DOHH2 (cell line): ENCODE measurements at regions not wholly inside any gene's neighbourhood (a gene's known extent, or its start where the extent isn't known, plus 50 kb on each side); places are given as distances from the start of the nearest gene placed in this dataset.

Experiments used
- CTCF ChIP-seq: fragments of 200-600 bp; sonication (generic); IDR thresholded peaks from one replicate; pipeline ENCODE4 v1.5.1; 2014; ENCODE audit warnings: antibody characterized with exemption, mild to moderate bottlenecking, low read depth, low read length; ENCODE audit not compliant: poor library complexity, severe bottlenecking
- EZH2phosphoT487 ChIP-seq: fragments of 200-600 bp; sonication (generic); IDR thresholded peaks from 2 replicates; pipeline ENCODE4 v1.6.1; 2017; ENCODE audit warnings: borderline replicate concordance, mild to moderate bottlenecking, antibody characterized with exemption, low read length, moderate library complexity, mixed read lengths

- TF ChIP-seq CTCF (no peak), EZH2phosphoT487 (no peak)
Measured at GRCh38 chr5:105448271-105448670, 1885.7 kb upstream of the NUDT12 start.
